Erythroblast (primary cell): ENCODE measurements at regions not wholly inside any gene's neighbourhood (a gene's known extent, or its start where the extent isn't known, plus 50 kb on each side); places are given as distances from the start of the nearest gene placed in this dataset.

Source experiments
- GATA1 ChIP-seq: IDR thresholded peaks from 2 replicates; pipeline ENCODE4 v1.6.1; 2011; ENCODE audit warnings: low read depth, mild to moderate bottlenecking, control low read depth, low read length, moderate library complexity
- POLR2A ChIP-seq: IDR thresholded peaks from 2 replicates; pipeline ENCODE4 v1.6.1; 2011; ENCODE audit warnings: mild to moderate bottlenecking, low read length

GRCh38 chr12:46676797-46677520 lies 148.8 kb downstream of the SLC38A4 start:
- TF ChIP-seq POLR2A, result no peak
- TF ChIP-seq GATA1, result no peak
